Panc1 (cell line): ENCODE measurements at regions not wholly inside any gene's neighbourhood (a gene's known extent, or its start where the extent isn't known, plus 50 kb on each side); places are given as distances from the start of the nearest gene placed in this dataset.

Source experiments
- ATAC-seq: fragments of 200-7000 bp; cut with Tn5 transposase; 2 replicates; pipeline ENCODE4 v1.9.1; 2020; ENCODE audit warnings: mild to moderate bottlenecking, moderate library complexity
- BruUV-seq: library from RNA; stranded (reverse); fragments of 400-500 nt; replicated peaks from 2 replicates; lab custom pipeline; 2021; lab: Mats Ljungman, UMichigan
- CTCF ChIA-PET: fragments of 300-600 bp; sonication (Branson Sonifier 250); formaldehyde crosslinking; loops from one replicate; lab custom pipeline; 2022; ENCODE audit warnings: antibody characterized with exemption; lab: Charles Lee
- POLR2A ChIA-PET: fragments of 300-600 bp; sonication (Branson Sonifier 250); formaldehyde crosslinking; loops from one replicate; lab custom pipeline; 2022; ENCODE audit warnings: antibody characterized with exemption; lab: Charles Lee
- DNase-seq: peaks from one replicate; pipeline ENCODE4 v3.0.0-alpha.2; 2010; ENCODE audit warnings: low read depth, low spot score
- H3K27ac ChIP-seq: 2 replicates; pipeline ENCODE4 v1.5.1; 2011; ENCODE audit warnings: mild to moderate bottlenecking, low read length, inconsistent platforms
- H3K27me3 ChIP-seq: fragments of 200-500 bp; sonication (Bioruptor generic); 2 replicates; pipeline ENCODE4 v1.6.0; 2014; ENCODE audit warnings: low read length, inconsistent platforms; ENCODE audit not compliant: control insufficient read depth, insufficient read depth
- H3K36me3 ChIP-seq: fragments of 200-500 bp; sonication (Bioruptor generic); 2 replicates; pipeline ENCODE4 v1.5.1; 2014; ENCODE audit warnings: inconsistent platforms, mild to moderate bottlenecking, low read length, moderate library complexity; ENCODE audit not compliant: control insufficient read depth, insufficient read depth
- H3K4me1 ChIP-seq: 2 replicates; pipeline ENCODE4 v1.5.1; 2011; ENCODE audit warnings: inconsistent platforms, mild to moderate bottlenecking, low read length, moderate library complexity; ENCODE audit not compliant: control insufficient read depth, insufficient read depth
- H3K4me3 ChIP-seq, 2 experiments: 2 replicates each; pipeline ENCODE4 v1.5.1; 2011 to 2012; ENCODE audit warnings: low read depth in 2 of 2, low read length in 2 of 2, mild to moderate bottlenecking in 2 of 2, inconsistent platforms in 1 of 2, moderate library complexity in 1 of 2
- H3K9me3 ChIP-seq: fragments of 200-500 bp; sonication (Bioruptor generic); 2 replicates; pipeline ENCODE4 v1.5.1; 2014; ENCODE audit warnings: low read depth, mild to moderate bottlenecking, inconsistent platforms, low read length, moderate library complexity; ENCODE audit not compliant: control insufficient read depth, insufficient read depth
- POLR2AphosphoS5 ChIP-seq: IDR thresholded peaks from 2 replicates; pipeline ENCODE4 v1.6.1; 2012; ENCODE audit warnings: mild to moderate bottlenecking, low read depth, low read length, moderate library complexity
- SIN3A ChIP-seq: IDR thresholded peaks from 2 replicates; pipeline ENCODE4 v1.6.1; 2012; ENCODE audit warnings: low read depth, mild to moderate bottlenecking, low read length, moderate library complexity, borderline replicate concordance; ENCODE audit not compliant: insufficient read depth
- TCF7L2 ChIP-seq: IDR thresholded peaks from 2 replicates; pipeline ENCODE4 v1.6.1; 2011; ENCODE audit warnings: mild to moderate bottlenecking, low read depth, low read length, inconsistent platforms
- in situ Hi-C: cut with HindIII; loops from 2 replicates; pipeline ENCODE4 v1.10.0; 2016; ENCODE audit warnings: low sequenced_read_pairs, low pct_unique_long_range_greater_than_20kb
- intact Hi-C: fragments of 100-400 bp; cut with micrococcal nuclease; formaldehyde crosslinking; loops from one replicate; pipeline ENCODE4 v1.10.0; 2022; ENCODE audit not compliant: unreplicated experiment
- TF ChIP-seq, protein P1 (sequence below): fragments of 450-650 bp; IDR thresholded peaks from 2 replicates; pipeline ENCODE4 v1.5.1; 2017; ENCODE audit warnings: mild to moderate bottlenecking
- TF ChIP-seq, protein P2 (sequence below), 2 experiments: IDR thresholded peaks; 2 replicates each; pipeline ENCODE4 v1.6.1; 2011 to 2012; ENCODE audit warnings: low read depth in 2 of 2, control low read depth in 1 of 2, low read length in 1 of 2, mild to moderate bottlenecking in 1 of 2, moderate library complexity in 1 of 2; ENCODE audit not compliant: insufficient read depth in 1 of 2

GRCh38 chr6:48626421-48626820 is 515.4 kb upstream of the PTCHD4 start:
- TF ChIP-seq, protein P1, sequence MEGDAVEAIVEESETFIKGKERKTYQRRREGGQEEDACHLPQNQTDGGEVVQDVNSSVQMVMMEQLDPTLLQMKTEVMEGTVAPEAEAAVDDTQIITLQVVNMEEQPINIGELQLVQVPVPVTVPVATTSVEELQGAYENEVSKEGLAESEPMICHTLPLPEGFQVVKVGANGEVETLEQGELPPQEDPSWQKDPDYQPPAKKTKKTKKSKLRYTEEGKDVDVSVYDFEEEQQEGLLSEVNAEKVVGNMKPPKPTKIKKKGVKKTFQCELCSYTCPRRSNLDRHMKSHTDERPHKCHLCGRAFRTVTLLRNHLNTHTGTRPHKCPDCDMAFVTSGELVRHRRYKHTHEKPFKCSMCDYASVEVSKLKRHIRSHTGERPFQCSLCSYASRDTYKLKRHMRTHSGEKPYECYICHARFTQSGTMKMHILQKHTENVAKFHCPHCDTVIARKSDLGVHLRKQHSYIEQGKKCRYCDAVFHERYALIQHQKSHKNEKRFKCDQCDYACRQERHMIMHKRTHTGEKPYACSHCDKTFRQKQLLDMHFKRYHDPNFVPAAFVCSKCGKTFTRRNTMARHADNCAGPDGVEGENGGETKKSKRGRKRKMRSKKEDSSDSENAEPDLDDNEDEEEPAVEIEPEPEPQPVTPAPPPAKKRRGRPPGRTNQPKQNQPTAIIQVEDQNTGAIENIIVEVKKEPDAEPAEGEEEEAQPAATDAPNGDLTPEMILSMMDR, result no peak
- TF ChIP-seq SIN3A, result no peak
- TF ChIP-seq, protein P2, sequence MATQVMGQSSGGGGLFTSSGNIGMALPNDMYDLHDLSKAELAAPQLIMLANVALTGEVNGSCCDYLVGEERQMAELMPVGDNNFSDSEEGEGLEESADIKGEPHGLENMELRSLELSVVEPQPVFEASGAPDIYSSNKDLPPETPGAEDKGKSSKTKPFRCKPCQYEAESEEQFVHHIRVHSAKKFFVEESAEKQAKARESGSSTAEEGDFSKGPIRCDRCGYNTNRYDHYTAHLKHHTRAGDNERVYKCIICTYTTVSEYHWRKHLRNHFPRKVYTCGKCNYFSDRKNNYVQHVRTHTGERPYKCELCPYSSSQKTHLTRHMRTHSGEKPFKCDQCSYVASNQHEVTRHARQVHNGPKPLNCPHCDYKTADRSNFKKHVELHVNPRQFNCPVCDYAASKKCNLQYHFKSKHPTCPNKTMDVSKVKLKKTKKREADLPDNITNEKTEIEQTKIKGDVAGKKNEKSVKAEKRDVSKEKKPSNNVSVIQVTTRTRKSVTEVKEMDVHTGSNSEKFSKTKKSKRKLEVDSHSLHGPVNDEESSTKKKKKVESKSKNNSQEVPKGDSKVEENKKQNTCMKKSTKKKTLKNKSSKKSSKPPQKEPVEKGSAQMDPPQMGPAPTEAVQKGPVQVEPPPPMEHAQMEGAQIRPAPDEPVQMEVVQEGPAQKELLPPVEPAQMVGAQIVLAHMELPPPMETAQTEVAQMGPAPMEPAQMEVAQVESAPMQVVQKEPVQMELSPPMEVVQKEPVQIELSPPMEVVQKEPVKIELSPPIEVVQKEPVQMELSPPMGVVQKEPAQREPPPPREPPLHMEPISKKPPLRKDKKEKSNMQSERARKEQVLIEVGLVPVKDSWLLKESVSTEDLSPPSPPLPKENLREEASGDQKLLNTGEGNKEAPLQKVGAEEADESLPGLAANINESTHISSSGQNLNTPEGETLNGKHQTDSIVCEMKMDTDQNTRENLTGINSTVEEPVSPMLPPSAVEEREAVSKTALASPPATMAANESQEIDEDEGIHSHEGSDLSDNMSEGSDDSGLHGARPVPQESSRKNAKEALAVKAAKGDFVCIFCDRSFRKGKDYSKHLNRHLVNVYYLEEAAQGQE (IDR thresholded peaks at IDR 0.05; ENCODE audit: insufficient read depth in 1 of 2, low read depth in 2 of 2, low read length in 1 of 2), result no peak
- TF ChIP-seq TCF7L2, result no peak
- TF ChIP-seq POLR2AphosphoS5, result no peak
- DNase-seq, result no peak
- CTCF ChIA-PET, result no interaction called here
- H3K27ac ChIP-seq, result no peak overlapping the region
- no peaks in the 10 kb centered on the region for H3K9me3 ChIP-seq
- intact Hi-C loops (no loop called here), in situ Hi-C loops (no loop called here)
- H3K36me3 ChIP-seq, result no peaks in the 10 kb centered on the region
- no peaks in the 10 kb centered on the region for H3K4me1 ChIP-seq
- BruUV-seq, result no TSS peak
- POLR2A ChIA-PET, result no interaction called here
- H3K27me3 ChIP-seq, result no peaks in the 10 kb centered on the region
- ATAC-seq, result no peak
- H3K4me3 ChIP-seq, result no peak overlapping the region

- intact Hi-C loops, result no loop called here
Measured at GRCh38 chr6:48624631-48625030, 513.6 kb upstream of the PTCHD4 start.

More at GRCh38 chr6:48624631-48625030, 513.6 kb upstream of the PTCHD4 start:
- Histone ChIP-seq H3K4me3 (no peak overlapping the region), H3K4me1 (no peaks in the 10 kb centered on the region), H3K36me3 (no peaks in the 10 kb centered on the region), H3K27me3 (no peaks in the 10 kb centered on the region), H3K9me3 (no peaks in the 10 kb centered on the region), H3K27ac (no peak overlapping the region)
- CTCF ChIA-PET, result no interaction called here
- ATAC-seq, result no peak
- TF ChIP-seq, protein P2 (IDR thresholded peaks at IDR 0.05; ENCODE audit: insufficient read depth in 1 of 2, low read depth in 2 of 2, low read length in 1 of 2), result no peak
- TF ChIP-seq POLR2AphosphoS5 (no peak), TCF7L2 (no peak)
- TF ChIP-seq, protein P1, result no peak
- DNase-seq, result no peak
- in situ Hi-C loops, result no loop called here
- POLR2A ChIA-PET, result no interaction called here
- no TSS peak for BruUV-seq
